NCI-H446 treated with DMSO at 0.1 percent for 48 hours (cell line): ENCODE measurements at regions not wholly inside any gene's neighbourhood (a gene's known extent, or its start where the extent isn't known, plus 50 kb on each side); places are given as distances from the start of the nearest gene placed in this dataset.

Experiments used
- DNase-seq: peaks from one replicate; lab custom pipeline; 2025; lab: John Stamatoyannopoulos, UW

DNA sequence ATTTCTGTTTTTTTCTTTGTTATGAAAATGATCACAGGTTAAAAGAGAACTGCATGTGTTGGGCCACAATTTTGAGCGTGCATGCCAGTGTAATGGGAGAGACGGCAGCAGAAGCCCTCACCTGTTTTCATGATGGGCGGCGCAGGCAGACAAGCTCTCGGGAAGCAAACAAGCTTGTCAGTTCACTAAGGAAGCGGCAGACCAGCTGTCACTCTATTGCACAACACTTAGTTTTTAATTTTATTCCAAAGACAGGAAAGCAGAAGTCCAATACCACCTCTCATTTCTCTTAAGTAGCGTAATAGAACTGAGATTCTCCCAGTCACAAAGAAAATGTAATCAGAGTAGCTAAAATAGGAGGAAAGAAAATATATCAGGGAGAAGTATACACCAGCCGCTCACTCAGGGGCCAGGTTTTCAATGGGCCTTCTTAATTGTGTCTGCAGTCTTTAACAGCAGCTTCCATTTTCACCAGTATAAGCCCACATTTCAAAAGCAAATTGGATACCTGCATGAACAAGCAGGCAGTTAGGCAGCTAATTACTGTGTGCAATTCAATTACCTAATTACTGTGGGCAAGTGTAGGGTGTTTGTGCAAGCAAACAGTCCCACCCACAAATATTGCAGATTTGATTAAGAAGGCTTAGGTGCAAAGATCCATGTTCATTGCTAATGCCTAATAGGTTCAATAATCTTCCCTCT lies 711.4 kb downstream of the DIAPH3 start:
- no peak for DNase-seq

DNA sequence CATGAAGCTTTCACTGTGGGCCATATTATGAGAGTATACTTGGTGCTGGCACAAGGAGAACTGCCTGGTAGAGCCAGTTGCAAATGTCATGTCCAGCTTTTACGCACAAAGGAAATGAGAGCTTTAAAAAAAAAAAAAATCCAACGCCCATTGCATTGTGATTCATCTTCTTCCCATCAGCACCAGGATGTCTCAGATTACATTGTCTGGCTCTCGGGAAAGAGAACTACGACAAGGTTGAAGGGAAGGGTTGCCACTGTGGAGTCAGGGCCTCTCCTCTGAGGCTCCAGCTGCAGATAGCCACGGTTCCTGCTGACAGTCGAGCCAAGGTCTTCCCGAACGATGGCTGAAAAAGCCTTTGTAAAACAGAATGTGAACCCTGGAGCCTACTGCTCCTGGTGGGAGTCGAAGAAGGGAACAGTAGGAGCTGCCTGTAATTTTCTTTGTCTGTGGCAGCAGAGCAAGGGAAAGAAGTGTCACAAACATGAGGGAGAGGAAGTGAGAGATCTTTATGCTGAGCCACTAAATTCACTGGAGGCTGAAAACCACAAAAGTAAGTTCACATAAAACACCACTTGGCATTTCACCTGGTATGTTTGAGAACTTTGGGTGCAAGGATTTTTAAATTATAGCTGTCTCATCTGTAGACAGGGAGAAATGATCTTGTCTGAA lies 704.7 kb downstream of the DIAPH3 start:
- DNase-seq: no peak

- DNase-seq: no peak
Measured at GRCh38 chr13:59459972-59460371, 703.8 kb downstream of the DIAPH3 start.

DNA sequence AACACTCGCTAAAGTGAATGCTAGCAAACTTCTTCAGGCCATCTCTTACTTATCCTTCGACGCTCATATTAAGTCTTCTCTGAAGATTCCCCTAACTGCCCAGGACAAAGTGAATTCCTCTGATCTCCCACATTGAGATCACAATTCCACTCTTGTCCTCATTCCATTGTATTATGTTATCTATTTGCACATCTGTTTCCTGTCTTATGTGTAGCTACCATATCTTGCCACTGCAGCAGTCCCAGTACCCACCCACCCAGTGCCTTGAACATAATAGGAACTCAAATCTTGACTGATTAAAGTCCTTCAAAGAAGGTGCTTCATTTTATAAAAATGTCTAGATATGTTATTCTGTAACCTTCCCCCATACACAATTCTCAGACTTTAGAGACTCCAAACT lies 702.3 kb downstream of the DIAPH3 start:
- DNase-seq: no peak

DNA sequence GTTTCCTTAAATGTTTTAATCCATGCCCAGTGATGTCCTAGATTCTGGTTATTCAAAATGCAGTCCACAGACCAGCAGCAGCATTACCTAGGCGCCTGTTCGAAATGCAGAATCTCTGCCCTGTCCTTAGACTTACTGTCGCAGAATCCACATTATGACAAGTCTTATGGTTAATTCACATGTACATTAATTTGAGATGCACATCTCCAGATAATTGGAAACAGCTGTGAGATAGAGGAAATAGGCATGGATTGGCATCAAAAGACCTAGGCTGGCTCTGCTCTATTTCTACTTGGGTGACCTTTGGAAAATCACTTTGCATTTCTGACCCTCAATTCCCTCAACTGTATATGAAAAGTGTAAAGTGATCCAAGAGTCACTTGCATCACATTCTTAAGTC lies 700.7 kb downstream of the DIAPH3 start:
- DNase-seq: no peak

DNA sequence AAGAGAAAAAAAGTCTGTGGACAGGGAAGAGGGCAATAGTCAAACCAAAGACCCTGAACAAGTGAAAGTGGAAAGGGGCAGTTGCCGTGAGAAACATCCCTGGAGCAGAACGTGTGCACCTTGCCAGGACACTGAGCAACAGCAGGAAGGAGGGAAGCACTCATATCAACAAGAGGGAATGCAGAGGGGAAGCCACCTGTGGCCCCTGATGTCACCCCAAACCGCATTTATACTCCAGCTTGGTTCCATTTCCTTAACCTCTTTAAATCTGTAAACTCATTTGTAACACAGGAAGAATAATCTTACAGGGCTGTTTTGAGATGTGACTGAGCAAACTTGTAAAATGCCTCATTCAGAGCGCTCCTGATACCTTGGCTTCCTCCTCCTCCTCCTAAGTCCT lies 698.8 kb downstream of the DIAPH3 start:
- no peak for DNase-seq

- no peak for DNase-seq
Measured at GRCh38 chr13:59468396-59468795, 695.3 kb downstream of the DIAPH3 start.

DNA sequence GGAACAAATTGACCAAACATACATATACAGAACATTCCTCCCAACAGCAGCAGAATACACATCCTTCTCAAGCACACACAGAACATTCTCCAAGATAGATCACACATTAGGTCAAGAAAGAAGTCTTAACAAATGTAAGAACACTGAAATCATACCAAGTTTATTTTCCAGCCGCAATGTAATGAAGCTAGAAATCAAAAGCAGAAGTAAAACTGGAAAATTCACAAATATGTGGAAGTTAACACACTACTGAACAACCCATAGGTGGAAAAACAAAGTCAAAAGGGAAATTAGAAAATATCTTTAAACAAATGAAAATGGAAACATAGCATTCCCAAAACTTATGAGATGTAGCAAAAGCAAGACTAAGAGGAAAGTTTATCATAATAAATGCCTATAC lies 692.6 kb downstream of the DIAPH3 start:
- DNase-seq: no peak

GRCh38 chr13:59472134-59472533 lies 691.6 kb downstream of the DIAPH3 start:
- no peak for DNase-seq

GRCh38 chr13:59474696-59475095 lies 689.0 kb downstream of the DIAPH3 start:
- DNase-seq: no peak

GRCh38 chr13:59475911-59476310 lies 687.8 kb downstream of the DIAPH3 start:
- no peak for DNase-seq

GRCh38 chr13:59476366-59476765 lies 687.4 kb downstream of the DIAPH3 start:
- DNase-seq: no peak

DNA sequence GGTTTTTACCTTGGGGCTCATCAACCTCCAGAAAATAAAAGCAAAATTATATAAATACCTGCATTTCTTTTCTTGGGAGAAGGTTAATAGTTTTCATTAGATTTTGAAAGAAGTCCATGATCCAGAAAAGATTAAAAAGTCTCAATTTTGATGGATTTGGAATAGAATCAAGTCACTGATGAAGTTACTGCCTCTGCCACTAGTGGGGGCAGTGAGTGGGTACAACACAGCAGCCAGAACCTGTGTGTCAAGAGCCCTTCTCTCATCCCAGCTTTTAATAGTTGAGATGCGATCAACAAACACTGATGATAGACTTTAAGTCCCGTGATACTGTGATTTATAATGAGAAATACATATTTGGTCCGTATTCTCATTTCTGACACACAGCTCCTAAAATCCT lies 686.7 kb downstream of the DIAPH3 start:
- DNase-seq: no peak

- no peak for DNase-seq
Measured at GRCh38 chr13:59478908-59479307, 684.8 kb downstream of the DIAPH3 start.

GRCh38 chr13:59479629-59480028 lies 684.1 kb downstream of the DIAPH3 start:
- no peak for DNase-seq

- DNase-seq: no peak
Measured at GRCh38 chr13:59480396-59481259, 683.1 kb downstream of the DIAPH3 start.

DNA sequence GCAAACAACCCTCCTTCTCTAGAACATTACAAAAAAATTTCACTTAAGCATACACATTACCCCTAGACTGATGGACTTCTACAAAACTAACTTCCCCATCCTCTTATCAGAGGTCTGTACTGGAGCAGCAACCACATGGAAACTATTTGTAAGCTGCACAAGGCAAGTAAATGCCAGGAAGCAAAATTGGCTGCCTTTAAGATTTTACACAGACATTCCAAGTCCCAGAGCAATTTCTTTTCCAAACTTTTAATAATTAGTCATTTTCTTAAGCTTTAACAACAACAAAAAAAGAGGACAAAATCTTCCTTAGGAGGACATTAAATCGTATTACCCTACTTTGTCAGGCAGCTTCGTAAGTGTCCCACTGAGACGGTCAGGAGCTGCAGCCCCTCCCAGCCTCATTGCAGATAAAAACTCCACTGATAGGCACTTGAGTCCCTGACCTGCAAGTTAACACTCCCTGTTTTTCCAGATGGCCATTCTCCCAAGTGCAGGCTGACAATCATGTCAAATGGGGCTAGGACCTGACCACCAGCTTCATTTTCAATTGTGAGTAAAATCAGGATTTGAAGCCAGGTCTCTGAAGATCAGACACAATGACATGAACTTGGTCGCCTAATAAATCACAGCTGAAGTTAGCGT lies 680.1 kb downstream of the DIAPH3 start:
- DNase-seq: no peak

- DNase-seq: no peak
Measured at GRCh38 chr13:59487883-59488282, 675.8 kb downstream of the DIAPH3 start.

GRCh38 chr13:59488436-59488835 lies 675.3 kb downstream of the DIAPH3 start:
- DNase-seq: no peak

- no peak for DNase-seq
Measured at GRCh38 chr13:59490651-59491050, 673.1 kb downstream of the DIAPH3 start.

- no peak for DNase-seq
Measured at GRCh38 chr13:59492030-59492636, 671.6 kb downstream of the DIAPH3 start.

DNA sequence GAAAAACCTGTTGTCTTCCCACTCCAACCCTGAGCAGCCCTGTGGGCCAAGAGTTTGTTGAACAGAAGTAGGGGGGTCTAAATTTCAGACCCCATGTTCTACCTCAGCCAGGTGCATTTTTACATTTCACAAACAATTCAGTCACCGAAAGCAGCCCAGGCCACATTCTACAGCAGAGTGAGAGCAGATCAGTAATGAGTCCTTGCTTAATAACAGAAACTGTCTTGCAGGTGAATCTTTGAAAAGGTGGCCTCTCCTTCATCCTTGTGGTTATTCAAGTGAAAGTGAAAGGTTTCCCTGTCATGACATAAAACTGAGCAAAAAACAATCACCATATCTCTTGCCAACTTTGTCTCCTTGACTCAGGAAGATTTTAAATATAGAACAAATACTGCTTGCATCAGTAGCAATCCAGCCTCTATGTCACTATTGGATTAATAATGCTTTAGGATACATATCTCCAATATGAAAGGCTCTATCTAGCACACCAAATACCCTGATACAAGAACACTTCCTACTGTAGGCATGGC lies 670.2 kb downstream of the DIAPH3 start:
- DNase-seq: no peak
